HUDEP-2 (cell line): ENCODE measurements at regions not wholly inside any gene's neighbourhood (a gene's known extent, or its start where the extent isn't known, plus 50 kb on each side); places are given as distances from the start of the nearest gene placed in this dataset.

Source experiments
- DNase-seq, 76 experiments: peaks; one replicate each; lab custom pipeline; 2025; ENCODE audit not compliant: unreplicated experiment in 76 of 76; lab: John Stamatoyannopoulos, UW

- no peak for DNase-seq
These were observed 381.6 kb downstream of the VRK1 start for GRCh38 chr14:97178781-97179180.

- DNase-seq, result no peak
These were observed 382.4 kb downstream of the VRK1 start for GRCh38 chr14:97179573-97179972.

GRCh38 chr14:97180304-97181200 lies 383.4 kb downstream of the VRK1 start:
- DNase-seq, result no peak

- DNase-seq, result peak in 5 of 76 experiments; percentile 0 to 4 (median 2)
These were observed 388.0 kb downstream of the VRK1 start for GRCh38 chr14:97185186-97185585.

GRCh38 chr14:97187916-97188315 lies 390.7 kb downstream of the VRK1 start:
- no peak for DNase-seq

GRCh38 chr14:97196336-97196735 lies 399.2 kb downstream of the VRK1 start:
- DNase-seq, result no peak

GRCh38 chr14:97198813-97199212 lies 401.6 kb downstream of the VRK1 start:
- DNase-seq, result peak in 3 of 76 experiments; percentile 5 to 14 (median 7)

- DNase-seq, result no peak
These were observed 403.1 kb downstream of the VRK1 start for GRCh38 chr14:97200245-97200644.

- no peak for DNase-seq
These were observed 409.7 kb downstream of the VRK1 start for GRCh38 chr14:97206916-97207315.

- no peak for DNase-seq
These were observed 413.0 kb downstream of the VRK1 start for GRCh38 chr14:97210202-97210601.

GRCh38 chr14:97212399-97212798 lies 415.2 kb downstream of the VRK1 start:
- DNase-seq, result no peak

GRCh38 chr14:97213720-97214119 lies 416.5 kb downstream of the VRK1 start:
- DNase-seq, result no peak

- DNase-seq, result no peak
These were observed 418.2 kb downstream of the VRK1 start for GRCh38 chr14:97215263-97215969.

GRCh38 chr14:97217111-97217885 lies 420.1 kb downstream of the VRK1 start:
- DNase-seq, result no peak

- no peak for DNase-seq
These were observed 421.1 kb downstream of the VRK1 start for GRCh38 chr14:97218274-97218673.

GRCh38 chr14:97218691-97219430 lies 421.7 kb downstream of the VRK1 start:
- DNase-seq, result no peak

GRCh38 chr14:97219431-97220017 lies 422.3 kb downstream of the VRK1 start:
- no peak for DNase-seq

GRCh38 chr14:97221572-97222285 lies 424.5 kb downstream of the VRK1 start:
- no peak for DNase-seq

GRCh38 chr14:97224016-97224415 lies 426.8 kb downstream of the VRK1 start:
- no peak for DNase-seq
